ENCODE measurements at regions not wholly inside any gene's neighbourhood (a gene's known extent, or its start where the extent isn't known, plus 50 kb on each side); places are given as distances from the start of the nearest gene placed in this dataset.

- TF ChIP-seq ZSCAN30 (CRISPR knock-in tag; IDR thresholded peaks at IDR 0.05) (no peak), HIVEP1 (CRISPR knock-in tag; IDR thresholded peaks at IDR 0.05) (no peak), ZNF143 (CRISPR knock-in tag; IDR thresholded peaks at IDR 0.05) (no peak), ZFP37 (CRISPR knock-in tag; IDR thresholded peaks at IDR 0.05; ENCODE audit: borderline replicate concordance) (no peak), ZFP62 (CRISPR knock-in tag; IDR thresholded peaks at IDR 0.05) (no peak), PHF21A (CRISPR knock-in tag; IDR thresholded peaks at IDR 0.05) (no peak), ZBTB33 (CRISPR knock-in tag; IDR thresholded peaks at IDR 0.05) (no peak), NR2F1 (CRISPR knock-in tag; IDR thresholded peaks at IDR 0.05) (peak; percentile 43 to 97; a peak in 2 of 4 replicates), KDM3A (CRISPR knock-in tag; IDR thresholded peaks at IDR 0.05; ENCODE audit: low read depth) (no peak), TFDP2 (CRISPR knock-in tag; IDR thresholded peaks at IDR 0.05) (no peak), ARID5B (CRISPR knock-in tag; IDR thresholded peaks at IDR 0.05) (peak; percentile 89)
- TF ChIP-seq, protein P1, sequence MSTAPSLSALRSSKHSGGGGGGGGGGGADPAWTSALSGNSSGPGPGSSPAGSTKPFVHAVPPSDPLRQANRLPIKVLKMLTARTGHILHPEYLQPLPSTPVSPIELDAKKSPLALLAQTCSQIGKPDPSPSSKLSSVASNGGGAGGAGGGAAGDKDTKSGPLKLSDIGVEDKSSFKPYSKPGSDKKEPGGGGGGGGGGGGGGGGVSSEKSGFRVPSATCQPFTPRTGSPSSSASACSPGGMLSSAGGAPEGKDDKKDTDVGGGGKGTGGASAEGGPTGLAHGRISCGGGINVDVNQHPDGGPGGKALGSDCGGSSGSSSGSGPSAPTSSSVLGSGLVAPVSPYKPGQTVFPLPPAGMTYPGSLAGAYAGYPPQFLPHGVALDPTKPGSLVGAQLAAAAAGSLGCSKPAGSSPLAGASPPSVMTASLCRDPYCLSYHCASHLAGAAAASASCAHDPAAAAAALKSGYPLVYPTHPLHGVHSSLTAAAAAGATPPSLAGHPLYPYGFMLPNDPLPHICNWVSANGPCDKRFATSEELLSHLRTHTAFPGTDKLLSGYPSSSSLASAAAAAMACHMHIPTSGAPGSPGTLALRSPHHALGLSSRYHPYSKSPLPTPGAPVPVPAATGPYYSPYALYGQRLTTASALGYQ (CRISPR knock-in tag; IDR thresholded peaks at IDR 0.05), result no peak
- TF ChIP-seq, protein P2, sequence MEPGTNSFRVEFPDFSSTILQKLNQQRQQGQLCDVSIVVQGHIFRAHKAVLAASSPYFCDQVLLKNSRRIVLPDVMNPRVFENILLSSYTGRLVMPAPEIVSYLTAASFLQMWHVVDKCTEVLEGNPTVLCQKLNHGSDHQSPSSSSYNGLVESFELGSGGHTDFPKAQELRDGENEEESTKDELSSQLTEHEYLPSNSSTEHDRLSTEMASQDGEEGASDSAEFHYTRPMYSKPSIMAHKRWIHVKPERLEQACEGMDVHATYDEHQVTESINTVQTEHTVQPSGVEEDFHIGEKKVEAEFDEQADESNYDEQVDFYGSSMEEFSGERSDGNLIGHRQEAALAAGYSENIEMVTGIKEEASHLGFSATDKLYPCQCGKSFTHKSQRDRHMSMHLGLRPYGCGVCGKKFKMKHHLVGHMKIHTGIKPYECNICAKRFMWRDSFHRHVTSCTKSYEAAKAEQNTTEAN (CRISPR knock-in tag; conservative IDR thresholded peaks at IDR 0.05), result 0 out of 2 replicates have a peak, but pooled peaks have one; percentile 24
- TF ChIP-seq, protein P3, sequence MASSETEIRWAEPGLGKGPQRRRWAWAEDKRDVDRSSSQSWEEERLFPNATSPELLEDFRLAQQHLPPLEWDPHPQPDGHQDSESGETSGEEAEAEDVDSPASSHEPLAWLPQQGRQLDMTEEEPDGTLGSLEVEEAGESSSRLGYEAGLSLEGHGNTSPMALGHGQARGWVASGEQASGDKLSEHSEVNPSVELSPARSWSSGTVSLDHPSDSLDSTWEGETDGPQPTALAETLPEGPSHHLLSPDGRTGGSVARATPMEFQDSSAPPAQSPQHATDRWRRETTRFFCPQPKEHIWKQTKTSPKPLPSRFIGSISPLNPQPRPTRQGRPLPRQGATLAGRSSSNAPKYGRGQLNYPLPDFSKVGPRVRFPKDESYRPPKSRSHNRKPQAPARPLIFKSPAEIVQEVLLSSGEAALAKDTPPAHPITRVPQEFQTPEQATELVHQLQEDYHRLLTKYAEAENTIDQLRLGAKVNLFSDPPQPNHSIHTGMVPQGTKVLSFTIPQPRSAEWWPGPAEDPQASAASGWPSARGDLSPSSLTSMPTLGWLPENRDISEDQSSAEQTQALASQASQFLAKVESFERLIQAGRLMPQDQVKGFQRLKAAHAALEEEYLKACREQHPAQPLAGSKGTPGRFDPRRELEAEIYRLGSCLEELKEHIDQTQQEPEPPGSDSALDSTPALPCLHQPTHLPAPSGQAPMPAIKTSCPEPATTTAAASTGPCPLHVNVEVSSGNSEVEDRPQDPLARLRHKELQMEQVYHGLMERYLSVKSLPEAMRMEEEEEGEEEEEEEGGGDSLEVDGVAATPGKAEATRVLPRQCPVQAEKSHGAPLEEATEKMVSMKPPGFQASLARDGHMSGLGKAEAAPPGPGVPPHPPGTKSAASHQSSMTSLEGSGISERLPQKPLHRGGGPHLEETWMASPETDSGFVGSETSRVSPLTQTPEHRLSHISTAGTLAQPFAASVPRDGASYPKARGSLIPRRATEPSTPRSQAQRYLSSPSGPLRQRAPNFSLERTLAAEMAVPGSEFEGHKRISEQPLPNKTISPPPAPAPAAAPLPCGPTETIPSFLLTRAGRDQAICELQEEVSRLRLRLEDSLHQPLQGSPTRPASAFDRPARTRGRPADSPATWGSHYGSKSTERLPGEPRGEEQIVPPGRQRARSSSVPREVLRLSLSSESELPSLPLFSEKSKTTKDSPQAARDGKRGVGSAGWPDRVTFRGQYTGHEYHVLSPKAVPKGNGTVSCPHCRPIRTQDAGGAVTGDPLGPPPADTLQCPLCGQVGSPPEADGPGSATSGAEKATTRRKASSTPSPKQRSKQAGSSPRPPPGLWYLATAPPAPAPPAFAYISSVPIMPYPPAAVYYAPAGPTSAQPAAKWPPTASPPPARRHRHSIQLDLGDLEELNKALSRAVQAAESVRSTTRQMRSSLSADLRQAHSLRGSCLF (CRISPR knock-in tag; IDR thresholded peaks at IDR 0.05; ENCODE audit: borderline replicate concordance), result no peak
Measured at GRCh38 chr15:47427463-47427862, 289.8 kb upstream of the SEMA6D start (continued).
